ENCODE measurements at regions not wholly inside any gene's neighbourhood (a gene's known extent, or its start where the extent isn't known, plus 50 kb on each side); places are given as distances from the start of the nearest gene placed in this dataset.
A peak's percentile ranks its signal among the peaks of the same experiment; 100 is the strongest.

- no peak for DNase-seq
These were observed 124.1 kb upstream of the HNRNPA3 start for GRCh38 chr2:177088529-177088928.

DNA sequence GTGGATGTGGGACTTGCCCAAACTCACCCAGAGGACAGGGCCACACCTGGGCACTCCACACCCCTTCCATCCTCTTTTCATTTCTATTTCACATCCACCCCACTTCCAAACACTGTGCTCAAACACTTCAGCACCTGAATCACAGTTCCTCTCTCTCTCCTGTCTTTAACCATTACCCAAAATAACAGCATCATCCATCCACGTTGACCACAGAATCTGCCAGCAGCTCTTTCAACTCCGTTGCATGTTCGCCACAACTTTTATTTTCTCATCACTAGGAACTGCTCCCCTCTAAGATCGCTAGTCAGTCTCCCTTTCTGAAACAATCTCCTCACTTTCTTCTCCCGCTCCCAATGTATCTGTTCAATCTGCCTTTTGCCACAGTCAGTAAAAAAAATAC is 121.6 kb upstream of the HNRNPA3 start:
- DNase-seq = no peak

GRCh38 chr2:177093371-177093770 is 119.2 kb upstream of the HNRNPA3 start:
- no peak for DNase-seq

GRCh38 chr2:177098001-177098613 is 114.5 kb upstream of the HNRNPA3 start:
- DNase-seq = no peak

DNA sequence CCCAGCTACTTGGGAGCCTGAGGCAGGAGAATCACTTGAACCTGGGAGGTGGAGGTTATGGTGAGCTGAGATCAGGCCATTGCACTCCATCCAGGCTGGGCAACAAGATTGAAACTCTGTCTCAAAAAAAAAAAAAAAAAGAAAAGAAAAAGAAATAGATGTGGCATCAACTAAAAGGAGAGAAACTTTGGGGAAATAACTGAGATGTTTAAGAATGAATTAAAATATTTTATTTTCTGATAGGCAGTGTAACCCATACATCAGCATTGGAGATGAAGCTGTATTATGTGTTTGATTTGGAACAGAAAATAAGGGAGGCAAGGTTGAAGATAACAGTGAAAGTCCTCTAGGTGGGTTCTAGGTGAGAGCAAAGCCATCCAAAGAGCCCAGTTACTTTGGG is 110.7 kb upstream of the HNRNPA3 start:
- no peak for DNase-seq

GRCh38 chr2:177106212-177106611 is 106.4 kb upstream of the HNRNPA3 start:
- DNase-seq = peak; percentile 3

- no peak for DNase-seq
These were observed 103.7 kb upstream of the HNRNPA3 start for GRCh38 chr2:177108890-177109289.

GRCh38 chr2:177114712-177115111 is 97.9 kb upstream of the HNRNPA3 start:
- DNase-seq = no peak

DNA sequence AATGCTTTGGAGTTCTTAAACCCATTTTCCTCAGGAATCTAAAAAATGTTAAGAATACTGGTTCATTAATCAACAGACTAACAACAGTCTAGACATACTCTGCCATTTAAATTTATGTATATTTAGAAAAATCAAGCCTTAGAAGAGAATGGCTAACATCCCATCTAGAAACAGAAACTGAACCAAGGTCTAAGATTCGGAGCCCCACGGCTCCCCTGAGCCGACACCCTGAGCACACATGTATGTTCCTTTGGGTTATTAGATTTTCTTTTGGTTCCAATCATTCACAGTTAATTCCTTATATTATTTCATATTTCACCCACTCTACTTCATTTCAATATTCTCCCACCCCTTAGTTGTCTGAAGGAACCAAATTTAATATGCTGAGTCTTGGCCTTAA is 94.8 kb upstream of the HNRNPA3 start:
- no peak for DNase-seq

DNA sequence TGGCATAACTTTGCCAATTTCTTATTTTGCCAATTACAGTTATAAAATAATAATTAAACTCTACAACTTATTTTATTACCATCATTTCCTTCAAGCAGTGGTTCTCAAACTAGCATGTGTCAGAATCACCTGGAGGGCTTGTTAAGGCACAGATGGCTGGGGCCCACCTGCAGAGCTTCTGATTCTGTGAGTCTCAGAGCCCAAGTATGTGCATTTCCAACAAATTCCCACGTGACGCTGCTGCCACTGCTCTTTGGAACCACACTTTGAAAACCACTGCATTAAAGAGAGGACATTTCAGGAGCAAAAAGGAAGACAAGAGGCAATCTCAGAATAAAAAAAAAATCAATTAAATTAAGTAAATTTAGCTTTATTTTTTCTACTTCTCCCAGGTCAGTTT is 94.0 kb upstream of the HNRNPA3 start:
- DNase-seq = no peak

DNA sequence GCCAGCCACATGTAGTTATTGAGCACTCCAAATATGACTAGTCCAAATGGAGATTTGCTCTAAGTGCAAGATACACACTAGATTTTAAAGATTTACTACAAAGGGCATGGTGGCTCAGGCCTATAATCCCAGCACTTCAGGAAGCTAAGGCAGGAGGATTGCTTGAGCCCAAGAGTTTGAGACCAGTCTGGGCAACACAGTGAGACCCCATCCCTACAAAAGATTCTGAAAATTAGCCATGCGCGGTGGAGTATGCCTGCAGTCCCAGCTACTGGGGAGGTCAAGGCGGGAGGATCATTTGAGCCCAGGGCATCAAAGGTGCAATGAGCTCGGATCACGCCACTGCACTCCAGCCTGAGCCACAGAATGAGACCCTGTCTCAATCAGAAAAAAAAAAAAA is 93.5 kb upstream of the HNRNPA3 start:
- DNase-seq = no peak

GRCh38 chr2:177123048-177123447 is 89.5 kb upstream of the HNRNPA3 start:
- DNase-seq = no peak

DNA sequence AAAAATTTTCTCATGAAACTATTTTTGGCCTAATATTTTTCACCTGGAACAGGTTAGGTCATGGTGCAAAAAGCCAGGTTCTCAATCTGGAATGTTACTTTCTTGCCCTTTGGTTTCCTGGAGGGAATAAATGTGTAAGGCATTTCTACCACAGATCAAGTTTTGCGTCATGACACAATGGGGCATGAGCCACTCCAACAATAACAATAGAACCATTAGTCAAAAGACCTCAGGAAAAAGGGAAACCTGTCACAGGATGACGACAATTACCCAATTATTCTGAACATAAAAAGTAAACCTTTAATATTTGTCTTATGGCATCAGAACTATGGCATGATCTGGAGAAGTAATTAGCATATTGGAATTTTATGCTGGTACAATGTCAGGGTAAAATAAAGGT is 88.2 kb upstream of the HNRNPA3 start:
- DNase-seq = no peak

DNA sequence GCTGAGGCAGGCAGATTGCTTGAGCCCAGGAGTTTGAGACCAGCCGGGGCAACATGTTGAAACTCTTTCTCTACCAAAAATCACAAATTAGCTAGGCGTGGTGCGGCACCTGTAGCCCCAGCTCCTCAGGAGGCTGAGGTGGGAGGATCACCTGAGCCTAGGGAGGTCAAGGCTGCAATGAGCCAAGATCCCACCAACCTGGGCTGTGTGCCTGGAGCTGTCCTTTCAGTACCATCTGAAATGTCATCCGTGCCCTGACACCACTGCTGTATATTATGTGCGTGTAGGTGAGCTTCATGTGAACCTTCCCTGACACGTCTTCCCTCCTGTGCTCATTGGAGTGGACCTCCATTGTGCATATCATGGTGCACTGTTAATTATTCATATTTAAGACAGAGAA is 84.8 kb upstream of the HNRNPA3 start:
- no peak for DNase-seq

GRCh38 chr2:177129610-177130009 is 83.0 kb upstream of the HNRNPA3 start:
- DNase-seq = no peak

- DNase-seq = no peak
These were observed 80.7 kb upstream of the HNRNPA3 start for GRCh38 chr2:177131858-177132257.

DNA sequence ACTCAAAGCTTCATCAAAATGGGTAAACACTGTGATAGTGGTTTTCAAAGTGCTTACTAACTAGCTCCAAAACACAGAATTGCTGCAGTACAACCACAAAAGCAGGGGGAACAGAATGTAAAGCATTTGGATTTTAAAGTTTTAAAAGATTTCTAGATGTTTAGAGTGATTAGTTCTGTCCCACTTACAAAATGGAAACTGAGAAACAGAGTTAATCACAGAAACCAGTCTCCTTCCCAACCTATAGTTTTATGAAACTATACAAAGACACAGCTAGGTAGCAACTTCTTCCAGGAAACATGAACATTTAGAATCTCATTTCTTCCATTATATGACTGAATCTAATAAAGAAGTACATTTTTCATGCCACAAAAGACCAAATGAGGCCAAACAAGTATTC is 73.8 kb upstream of the HNRNPA3 start:
- no peak for DNase-seq

DNA sequence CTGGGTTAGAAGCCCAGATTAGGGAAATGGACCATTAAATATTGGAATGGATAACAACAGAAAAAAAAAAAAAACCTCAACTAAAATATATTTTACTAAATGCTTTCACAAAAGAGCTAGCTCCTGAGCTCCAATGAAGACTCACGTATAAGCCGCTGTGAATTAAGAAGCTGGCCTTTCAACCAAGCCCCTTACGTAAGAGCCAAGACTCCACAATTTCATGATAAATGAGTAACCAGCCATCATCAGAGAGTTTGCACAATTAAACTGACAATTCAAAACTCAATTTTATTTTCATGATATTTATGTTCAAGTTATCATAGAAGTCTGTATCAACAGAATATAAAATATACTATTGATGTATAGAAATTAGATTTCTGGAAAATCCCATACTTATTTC is 70.7 kb upstream of the HNRNPA3 start:
- no peak for DNase-seq

DNA sequence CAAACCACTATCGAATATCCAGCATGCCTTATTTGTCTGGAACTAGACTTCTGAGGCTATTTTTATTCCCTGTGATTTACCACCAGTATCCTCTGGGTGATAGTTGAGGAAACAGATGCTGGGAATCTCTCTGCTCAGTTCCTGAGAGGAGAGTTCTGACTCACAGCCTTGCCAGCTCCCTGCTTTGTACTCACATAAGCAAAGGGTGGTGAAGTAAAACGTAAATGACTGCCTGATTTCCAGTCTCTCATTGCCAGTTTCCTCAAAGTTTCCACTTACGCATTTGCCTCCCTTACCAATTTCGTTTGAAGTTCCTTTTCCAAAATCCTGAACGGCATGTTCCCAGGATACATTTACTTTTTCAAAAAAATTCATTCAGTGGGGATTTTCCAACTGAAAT is 69.2 kb upstream of the HNRNPA3 start:
- DNase-seq = no peak

DNA sequence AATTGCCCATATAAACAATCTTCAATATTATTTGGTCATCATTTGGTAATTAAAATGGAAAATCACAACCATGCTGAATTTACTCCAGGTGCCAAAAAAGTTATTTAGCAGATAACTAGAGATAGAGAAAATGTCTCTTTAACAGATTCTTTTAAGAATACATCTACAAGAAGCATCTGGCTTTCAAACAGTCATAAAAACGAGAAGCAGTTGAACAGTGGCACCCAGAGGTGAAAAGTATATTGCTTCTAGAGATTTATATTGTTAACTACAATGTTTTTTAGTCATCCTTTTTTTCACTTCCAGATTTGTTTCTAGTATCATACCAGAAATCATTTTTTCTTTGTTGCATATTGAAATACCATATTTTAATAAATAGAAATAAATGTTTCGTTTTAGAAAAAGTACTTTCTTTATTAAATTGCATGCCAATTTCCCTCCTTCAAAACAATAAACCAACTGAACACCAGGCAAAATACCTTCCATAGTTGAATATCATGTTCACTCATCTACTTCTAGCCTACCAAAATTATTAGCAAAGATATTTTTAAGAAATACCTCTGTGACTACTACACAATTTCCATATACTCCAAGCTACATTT is 65.4 kb upstream of the HNRNPA3 start:
- DNase-seq = peak; percentile 62

DNA sequence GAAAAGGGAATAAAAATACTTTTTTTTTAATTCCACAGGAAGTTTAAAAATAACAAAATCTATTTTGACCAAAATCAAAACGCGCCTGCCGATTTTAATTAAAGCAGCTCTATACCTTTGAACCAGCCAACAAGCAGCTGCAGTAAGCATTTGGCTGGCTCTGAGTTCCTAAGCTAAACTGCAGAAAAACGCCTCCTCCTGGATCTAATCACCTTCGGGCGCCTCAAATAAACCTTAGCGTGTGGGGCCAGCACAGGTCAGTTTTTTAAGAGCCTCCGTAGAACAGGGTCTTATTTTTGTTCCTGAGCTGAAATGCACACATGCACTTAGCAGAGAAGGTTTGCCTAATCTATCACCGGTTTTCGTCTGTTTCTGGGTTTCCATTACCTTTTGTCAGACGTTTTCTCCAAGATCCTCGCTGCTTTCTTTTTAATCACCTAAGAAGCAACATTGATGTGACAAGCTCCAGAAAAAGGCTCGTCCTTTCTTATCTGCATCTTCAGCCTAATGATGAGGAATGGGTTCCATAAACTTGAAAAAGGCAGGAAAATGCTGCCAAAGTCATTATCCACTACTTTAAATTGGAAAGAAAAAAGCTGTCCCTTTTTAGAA is 64.7 kb upstream of the HNRNPA3 start:
- DNase-seq = no peak

DNA sequence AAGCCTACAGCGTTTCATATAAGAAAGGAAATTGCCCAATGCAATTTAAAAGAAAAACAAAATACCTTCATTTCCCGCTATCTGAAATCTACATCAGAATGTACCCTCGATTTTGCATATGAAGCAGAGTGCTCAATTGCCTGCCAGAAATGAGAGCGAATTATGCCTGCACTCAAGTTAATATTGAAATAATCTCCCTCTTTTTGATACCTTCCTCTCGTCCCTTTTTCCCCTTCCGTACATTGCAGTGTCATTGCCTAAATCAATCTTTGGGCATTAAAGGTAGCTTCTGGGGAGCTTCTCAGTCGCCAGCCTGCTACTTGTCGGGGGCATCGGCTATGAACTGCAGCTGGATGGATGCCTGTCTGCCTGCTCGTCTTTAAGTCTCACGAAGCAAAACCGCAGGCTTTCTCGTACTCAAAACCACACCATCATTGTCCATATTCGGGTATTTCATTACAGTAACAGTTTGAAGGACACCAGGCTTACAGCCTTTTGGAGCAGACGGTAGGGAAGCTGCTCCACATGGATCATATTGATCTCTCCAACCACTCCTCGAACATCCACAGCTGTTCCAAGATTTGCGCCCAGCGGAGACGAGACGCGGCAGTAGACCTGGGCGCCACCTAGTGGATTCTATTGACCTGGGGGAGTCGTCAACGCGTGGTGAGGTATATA is 64.0 kb upstream of the HNRNPA3 start:
- peak; percentile 79 for DNase-seq

DNA sequence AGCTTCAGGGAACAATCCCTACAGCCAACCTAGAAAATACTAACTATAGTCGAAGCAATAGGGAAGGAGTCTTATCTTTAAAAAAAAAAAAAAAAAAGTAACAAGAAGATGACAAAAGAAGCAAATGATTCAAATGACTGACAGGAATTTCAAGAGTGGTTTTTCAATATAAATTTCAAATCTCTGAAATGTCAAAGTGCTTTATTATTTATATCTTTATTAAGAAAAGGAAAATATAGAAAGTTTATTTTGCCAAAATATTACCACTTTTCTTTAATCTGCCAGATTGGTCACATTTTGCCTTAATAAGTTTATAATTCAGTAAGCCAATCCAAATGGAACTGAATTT is 63.5 kb upstream of the HNRNPA3 start:
- DNase-seq = no peak

- DNase-seq = no peak
These were observed 58.8 kb upstream of the HNRNPA3 start for GRCh38 chr2:177153805-177154204.
